Bronchial epithelial cell (primary cell): ENCODE measurements at regions not wholly inside any gene's neighbourhood (a gene's known extent, or its start where the extent isn't known, plus 50 kb on each side); places are given as distances from the start of the nearest gene placed in this dataset.

Experiments
- DNase-seq: peaks from one replicate; pipeline ENCODE4 v3.0.0-alpha.2; 2010; ENCODE audit warnings: low read depth
- FAIRE-seq: peaks from 2 replicates; lab custom pipeline; 2011; peaks lifted over from hg19 to GRCh38; lab: Jason Lieb, UNC
- H3K27me3 ChIP-seq: 2 replicates; pipeline ENCODE4 v1.5.1; 2011; ENCODE audit warnings: low read length; ENCODE audit not compliant: control insufficient read depth, insufficient read depth
- H3K36me3 ChIP-seq: 2 replicates; pipeline ENCODE4 v1.5.1; 2011; ENCODE audit warnings: low read length; ENCODE audit not compliant: control insufficient read depth, insufficient read depth
- H3K4me3 ChIP-seq: 2 replicates; pipeline ENCODE4 v1.5.1; 2011; ENCODE audit warnings: mild to moderate bottlenecking, low read depth, low read length, control low read depth
- TF ChIP-seq, protein P1 (sequence below): IDR thresholded peaks from 2 replicates; pipeline ENCODE4 v1.5.1; 2011; ENCODE audit warnings: mild to moderate bottlenecking, moderate library complexity, low read length, control low read depth, inconsistent platforms; ENCODE audit not compliant: insufficient read depth, severe bottlenecking

DNA sequence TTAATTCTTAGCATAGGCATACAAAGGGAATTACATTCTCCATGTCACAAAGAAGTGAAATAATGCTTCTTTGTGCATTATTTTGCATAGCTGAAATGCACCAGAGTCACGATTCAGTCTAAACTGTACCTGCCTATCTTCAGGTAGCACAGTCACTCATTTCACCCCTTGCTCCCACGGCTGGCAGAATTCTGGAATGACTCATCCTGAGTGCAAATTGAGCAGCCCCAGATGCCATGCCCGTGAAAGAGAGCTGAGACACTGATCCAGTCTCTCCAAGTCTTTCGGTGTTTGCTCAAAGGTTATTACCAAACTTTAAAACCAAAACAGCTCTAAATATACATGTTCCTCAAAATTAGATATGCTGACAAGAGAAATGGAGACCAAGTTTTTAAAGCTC, 168.3 kb upstream of the POU3F3 start:
- Histone ChIP-seq H3K27me3 (no peaks in the 10 kb centered on the region), H3K4me3 (no peak overlapping the region), H3K36me3 (no peaks in the 10 kb centered on the region)
- DNase-seq (no peak), FAIRE-seq (no peak)
- TF ChIP-seq, protein P1, sequence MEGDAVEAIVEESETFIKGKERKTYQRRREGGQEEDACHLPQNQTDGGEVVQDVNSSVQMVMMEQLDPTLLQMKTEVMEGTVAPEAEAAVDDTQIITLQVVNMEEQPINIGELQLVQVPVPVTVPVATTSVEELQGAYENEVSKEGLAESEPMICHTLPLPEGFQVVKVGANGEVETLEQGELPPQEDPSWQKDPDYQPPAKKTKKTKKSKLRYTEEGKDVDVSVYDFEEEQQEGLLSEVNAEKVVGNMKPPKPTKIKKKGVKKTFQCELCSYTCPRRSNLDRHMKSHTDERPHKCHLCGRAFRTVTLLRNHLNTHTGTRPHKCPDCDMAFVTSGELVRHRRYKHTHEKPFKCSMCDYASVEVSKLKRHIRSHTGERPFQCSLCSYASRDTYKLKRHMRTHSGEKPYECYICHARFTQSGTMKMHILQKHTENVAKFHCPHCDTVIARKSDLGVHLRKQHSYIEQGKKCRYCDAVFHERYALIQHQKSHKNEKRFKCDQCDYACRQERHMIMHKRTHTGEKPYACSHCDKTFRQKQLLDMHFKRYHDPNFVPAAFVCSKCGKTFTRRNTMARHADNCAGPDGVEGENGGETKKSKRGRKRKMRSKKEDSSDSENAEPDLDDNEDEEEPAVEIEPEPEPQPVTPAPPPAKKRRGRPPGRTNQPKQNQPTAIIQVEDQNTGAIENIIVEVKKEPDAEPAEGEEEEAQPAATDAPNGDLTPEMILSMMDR: no peak

DNA sequence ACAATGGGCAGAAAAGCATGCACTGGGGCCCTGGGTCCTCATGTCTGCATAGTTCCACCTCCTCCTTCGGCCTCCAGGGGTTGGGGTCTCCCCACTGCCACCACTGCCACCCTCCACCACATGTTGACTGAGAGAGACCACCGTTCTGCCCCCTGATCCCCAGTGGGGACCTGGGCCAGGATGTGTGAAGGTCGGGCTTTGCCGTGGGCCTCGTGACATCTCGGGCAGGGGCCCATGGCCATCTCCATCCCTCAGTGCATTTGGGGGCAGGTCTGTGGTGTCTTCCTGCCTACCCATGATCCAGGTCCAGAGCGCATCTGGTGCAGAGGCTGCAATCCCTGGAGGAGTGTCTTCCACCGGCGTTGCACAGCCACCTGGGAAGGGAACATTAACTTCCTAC, 166.8 kb upstream of the POU3F3 start:
- Histone ChIP-seq H3K27me3 (no peaks in the 10 kb centered on the region), H3K36me3 (no peaks in the 10 kb centered on the region), H3K4me3 (no peak overlapping the region)
- TF ChIP-seq, protein P1: no peak
- DNase-seq: no peak
- FAIRE-seq: no peak

DNA sequence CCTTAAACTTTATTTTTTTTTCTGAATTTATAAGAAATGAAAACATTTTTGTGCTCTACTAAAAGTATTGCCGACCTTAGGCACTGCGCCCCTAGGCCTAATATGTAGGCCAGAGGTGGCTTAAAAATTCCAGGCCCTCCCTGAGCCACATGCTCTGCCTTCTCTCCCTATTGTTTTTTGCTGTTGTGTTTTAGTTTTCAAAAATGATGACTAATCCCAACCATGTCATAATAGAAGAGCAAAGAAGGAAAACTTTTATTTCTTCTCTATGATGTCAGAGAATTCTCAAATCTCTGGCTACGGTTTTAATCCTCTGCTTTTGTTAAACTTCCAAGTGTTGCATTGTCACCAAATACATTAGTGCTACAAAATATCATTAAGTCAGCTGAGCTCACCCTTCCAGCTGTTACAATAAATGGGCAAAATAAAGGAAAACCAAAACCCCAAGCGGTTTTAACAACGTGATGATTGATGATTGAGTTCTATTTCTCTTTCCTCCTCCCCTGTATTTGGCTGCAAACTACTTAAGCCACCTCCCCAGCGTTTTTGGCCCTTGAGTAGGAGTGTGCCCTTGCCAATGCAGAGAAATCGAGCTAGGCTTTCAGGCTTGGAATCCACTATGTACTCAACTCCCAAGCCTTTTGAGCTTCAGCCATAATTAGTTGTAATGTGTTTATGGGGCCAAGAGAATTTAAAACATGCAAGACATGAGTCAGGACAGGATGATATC, 163.5 kb upstream of the POU3F3 start:
- Histone ChIP-seq H3K4me3 (no peak overlapping the region), H3K27me3 (no peaks in the 10 kb centered on the region), H3K36me3 (no peaks in the 10 kb centered on the region)
- DNase-seq (no peak), FAIRE-seq (no peak)
- TF ChIP-seq, protein P1: no peak

DNA sequence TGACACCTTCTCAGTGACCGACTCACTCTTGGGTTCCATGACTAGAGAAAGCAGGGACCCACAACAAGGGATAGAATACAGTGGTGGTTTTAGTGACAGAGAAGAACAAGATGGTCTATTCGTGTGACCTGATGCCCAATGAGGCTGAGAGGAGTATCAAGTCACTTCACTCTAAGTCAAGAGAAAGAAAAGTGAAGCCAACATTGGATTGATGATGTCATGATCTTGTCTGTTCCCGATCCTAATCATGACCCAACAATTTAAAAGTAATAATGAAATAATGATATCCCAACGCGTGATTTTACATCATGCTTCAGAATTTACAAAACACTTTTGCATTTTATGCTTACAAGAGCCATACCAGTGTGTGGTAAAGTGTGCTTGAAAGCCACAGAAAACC, 155.6 kb upstream of the POU3F3 start:
- FAIRE-seq: no peak
- Histone ChIP-seq H3K36me3 (no peaks in the 10 kb centered on the region), H3K27me3 (no peaks in the 10 kb centered on the region), H3K4me3 (no peak overlapping the region)
- TF ChIP-seq, protein P1: no peak
- no peak for DNase-seq

DNA sequence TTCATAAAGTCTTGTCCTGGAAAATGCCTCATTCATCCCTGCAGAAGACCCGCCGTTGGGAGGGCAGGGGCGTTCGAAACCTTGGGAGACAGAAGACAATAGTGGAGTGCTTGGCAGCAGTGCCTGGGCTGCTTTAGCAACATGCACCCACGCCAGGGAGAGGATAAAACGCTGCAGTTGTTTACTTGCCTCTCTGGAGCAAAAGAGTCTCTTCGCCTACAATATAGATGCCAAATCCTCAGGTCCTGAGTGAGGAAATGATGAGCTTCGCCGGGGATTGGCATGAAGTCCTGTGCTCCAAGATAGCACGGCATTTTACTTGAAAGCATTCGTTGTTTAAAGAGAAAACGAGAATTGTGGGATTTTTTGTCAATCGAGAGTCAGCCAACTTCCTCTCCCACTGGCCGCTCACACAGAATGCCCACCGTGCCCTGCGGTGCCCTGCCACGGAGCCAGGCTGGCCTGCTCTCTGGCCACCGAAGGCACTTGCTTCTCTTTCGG, 152.5 kb upstream of the POU3F3 start:
- no peaks in the 10 kb centered on the region for H3K27me3 ChIP-seq
- no peak for DNase-seq
- no peak for FAIRE-seq
- TF ChIP-seq, protein P1: no peak
- no peaks in the 10 kb centered on the region for H3K36me3 ChIP-seq
- no peak overlapping the region for H3K4me3 ChIP-seq
